Activated CD8-positive, alpha-beta T cell treated with anti-CD3 and anti-CD28 coated beads for 36 hours (primary cell): ENCODE measurements at regions not wholly inside any gene's neighbourhood (a gene's known extent, or its start where the extent isn't known, plus 50 kb on each side); places are given as distances from the start of the nearest gene placed in this dataset.

Experiments used
- ATAC-seq: fragments of 200-7000 bp; cut with Tn5 transposase; one replicate; pipeline ENCODE4 v1.10.0; 2021; ENCODE audit warnings: mild to moderate bottlenecking, moderate library complexity
- CTCF ChIA-PET: fragments of 350-600 bp; sonication (Branson Sonifier 250); formaldehyde crosslinking; loops from one replicate; lab custom pipeline; 2021; ENCODE audit warnings: antibody characterized with exemption; lab: Charles Lee
- POLR2A ChIA-PET: fragments of 350-600 bp; sonication (Branson Sonifier 250); formaldehyde crosslinking; loops from one replicate; lab custom pipeline; 2021; ENCODE audit warnings: antibody characterized with exemption; lab: Charles Lee
- DNase-seq: peaks from one replicate; pipeline ENCODE4 v3.0.0-alpha.2; 2020
- H3K27ac Mint-ChIP-seq: one replicate; pipeline ENCODE4 v1.8.0; 2021; ENCODE audit warnings: mild to moderate bottlenecking, mixed read lengths
- H3K27me3 Mint-ChIP-seq: one replicate; pipeline ENCODE4 v1.8.0; 2021; ENCODE audit warnings: mixed read lengths
- H3K36me3 Mint-ChIP-seq: one replicate; pipeline ENCODE4 v1.8.0; 2021; ENCODE audit warnings: low read depth, mixed read lengths
- H3K4me1 Mint-ChIP-seq: one replicate; pipeline ENCODE4 v1.8.0; 2021; ENCODE audit warnings: low read depth, mixed read lengths
- H3K4me3 Mint-ChIP-seq: one replicate; pipeline ENCODE4 v1.8.0; 2021; ENCODE audit warnings: mild to moderate bottlenecking, moderate library complexity, mixed read lengths
- H3K9me3 Mint-ChIP-seq: one replicate; pipeline ENCODE4 v1.8.0; 2021; ENCODE audit warnings: mixed read lengths
- CTCF ChIP-seq: fragments of 200-600 bp; IDR thresholded peaks from one replicate; pipeline ENCODE4 v1.8.0; 2022; ENCODE audit warnings: antibody characterized with exemption, mild to moderate bottlenecking
- intact Hi-C: fragments of 100-400 bp; cut with micrococcal nuclease; formaldehyde crosslinking; loops from one replicate; pipeline ENCODE4 v1.10.0; 2022

GRCh38 chr1:55585402-55585792, 370.2 kb upstream of the USP24 start:
- ATAC-seq (no peak), DNase-seq (no peak)
- H3K27ac Mint-ChIP-seq, result no peak overlapping the region
- H3K4me3 Mint-ChIP-seq, result no peak overlapping the region
- no peaks in the 10 kb centered on the region for H3K9me3 Mint-ChIP-seq
- TF ChIP-seq CTCF, result no peak
- H3K36me3 Mint-ChIP-seq, result no peaks in the 10 kb centered on the region
- H3K27me3 Mint-ChIP-seq, result peaks cover 3% of the 10 kb centered on the region
- H3K4me1 Mint-ChIP-seq, result no peaks in the 10 kb centered on the region
- CTCF ChIA-PET, result no interaction called here
- intact Hi-C loops, result no loop called here
- POLR2A ChIA-PET, result no interaction called here

- TF ChIP-seq CTCF, result no peak
- DNase-seq (no peak), ATAC-seq (no peak)
- Mint-ChIP-seq H3K27ac (no peak overlapping the region), H3K27me3 (peaks cover 3% of the 10 kb centered on the region), H3K36me3 (no peaks in the 10 kb centered on the region), H3K4me1 (no peaks in the 10 kb centered on the region), H3K4me3 (no peak overlapping the region), H3K9me3 (no peaks in the 10 kb centered on the region)
- CTCF ChIA-PET, result no interaction called here
- intact Hi-C loops, result no loop called here
- POLR2A ChIA-PET, result interaction anchor here (0.5 kb wide), 1 partner anchor 173 kb away, joined by 3 read pairs; no protein-coding TSS in a partner anchor
Measured at GRCh38 chr1:55584526-55585401, 369.6 kb upstream of the USP24 start.

GRCh38 chr1:55582084-55582483, 366.9 kb upstream of the USP24 start:
- H3K4me3 Mint-ChIP-seq, result no peak overlapping the region
- H3K4me1 Mint-ChIP-seq, result no peaks in the 10 kb centered on the region
- H3K27ac Mint-ChIP-seq, result no peak overlapping the region
- TF ChIP-seq CTCF, result no peak
- no peaks in the 10 kb centered on the region for H3K9me3 Mint-ChIP-seq
- ChIA-PET CTCF (no interaction called here), POLR2A (no interaction called here)
- DNase-seq, result no peak
- intact Hi-C loops, result no loop called here
- no peak for ATAC-seq
- peaks cover 2% of the 10 kb centered on the region for H3K27me3 Mint-ChIP-seq
- H3K36me3 Mint-ChIP-seq, result no peaks in the 10 kb centered on the region

GRCh38 chr1:55580845-55581332, 365.7 kb upstream of the USP24 start:
- intact Hi-C loops, result no loop called here
- ATAC-seq (no peak), DNase-seq (no peak)
- no peak overlapping the region for H3K27ac Mint-ChIP-seq
- ChIA-PET POLR2A (no interaction called here), CTCF (interaction anchor here (1.1 kb wide), 1 partner anchor 205 kb away, joined by 3 read pairs; no protein-coding TSS in a partner anchor)
- no peaks in the 10 kb centered on the region for H3K36me3 Mint-ChIP-seq
- no peaks in the 10 kb centered on the region for H3K9me3 Mint-ChIP-seq
- TF ChIP-seq CTCF, result no peak
- H3K4me3 Mint-ChIP-seq, result no peak overlapping the region
- H3K4me1 Mint-ChIP-seq, result no peaks in the 10 kb centered on the region
- H3K27me3 Mint-ChIP-seq, result peaks cover 2% of the 10 kb centered on the region

- peaks cover 2% of the 10 kb centered on the region for H3K27me3 Mint-ChIP-seq
- CTCF ChIA-PET, result no interaction called here
- TF ChIP-seq CTCF, result no peak
- DNase-seq (no peak), ATAC-seq (no peak)
- intact Hi-C loops, result no loop called here
- no peak overlapping the region for H3K27ac Mint-ChIP-seq
- no peak overlapping the region for H3K4me3 Mint-ChIP-seq
- no peaks in the 10 kb centered on the region for H3K4me1 Mint-ChIP-seq
- H3K36me3 Mint-ChIP-seq, result no peaks in the 10 kb centered on the region
- H3K9me3 Mint-ChIP-seq, result no peaks in the 10 kb centered on the region
- POLR2A ChIA-PET, result no interaction called here
Measured at GRCh38 chr1:55579332-55580001, 364.3 kb upstream of the USP24 start.
